ENCODE measurements at regions not wholly inside any gene's neighbourhood (a gene's known extent, or its start where the extent isn't known, plus 50 kb on each side); places are given as distances from the start of the nearest gene placed in this dataset.

- peaks cover 0 to 7% (median 3%) of the 10 kb centered on the region in 4 experiments for H3K27me3 ChIP-seq (replicated peaks in 1 of 4; ENCODE audit: control extremely low read depth in 1 of 4, control insufficient read depth in 3 of 4, insufficient read depth in 4 of 4, low read length in 3 of 4)
- ChIA-PET POLR2A (no interaction called here), CTCF (no interaction called here)
- no peak for TF ChIP-seq EZH2 (IDR thresholded peaks at IDR 0.05; ENCODE audit: borderline replicate concordance, insufficient read depth, low read depth, low read length, poor library complexity, severe bottlenecking)
- TF ChIP-seq CTCF (IDR thresholded peaks at IDR 0.05) = no peak
- Mint-ChIP-seq H3K9me3 (ENCODE audit: insufficient read depth) (no peaks in the 10 kb centered on the region), H3K4me1 (no peaks in the 10 kb centered on the region), H3K4me3 (no peak overlapping the region), H3K27ac (no peak overlapping the region), H3K27me3 (peaks cover 28% of the 10 kb centered on the region)
- DNase-seq (no peak), ATAC-seq (ENCODE audit: low read depth) (no peak)
- no peaks in the 10 kb centered on the region for H4K20me1 ChIP-seq (ENCODE audit: control insufficient read depth, insufficient read depth, low read length, poor library complexity, severe bottlenecking)
- no peak overlapping the region for H3K27ac ChIP-seq (ENCODE audit: low read length in 2 of 2)
- WGBS (ENCODE audit: insufficient coverage) = 80% methylated on average over 1 of the region's 2 CpGs
- H3K79me2 ChIP-seq (ENCODE audit: control insufficient read depth, insufficient read depth, low read length) = no peaks in the 10 kb centered on the region
- intact Hi-C loops (cut with micrococcal nuclease) = no loop called here
- no peaks in the 10 kb centered on the region for H3K36me3 ChIP-seq (replicated peaks in 1 of 2; ENCODE audit: control extremely low read depth in 1 of 2, control insufficient read depth in 1 of 2, extremely low read depth in 1 of 2, insufficient read depth in 2 of 2, low read length in 1 of 2)
- H3K4me3 ChIP-seq (ENCODE audit: control extremely low read depth in 1 of 5, extremely low read depth in 1 of 5, insufficient read depth in 1 of 5, low read depth in 2 of 5, low read length in 4 of 5) = no peak overlapping the region
- no peak overlapping the region for H3K4me2 ChIP-seq (replicated peaks; ENCODE audit: low read depth, low read length, poor library complexity, severe bottlenecking)
- no peaks in the 10 kb centered on the region for H3K4me1 ChIP-seq (ENCODE audit: control insufficient read depth in 2 of 2, insufficient read depth in 2 of 2, low read length in 2 of 2)
- H3K9ac ChIP-seq (ENCODE audit: low read length) = no peak overlapping the region
- H3K9me3 ChIP-seq (ENCODE audit: control extremely low read depth in 1 of 3, control insufficient read depth in 2 of 3, insufficient read depth in 1 of 3, low read length in 2 of 3) = no peaks in the 10 kb centered on the region
- H2AFZ ChIP-seq (ENCODE audit: insufficient read depth, low read depth, low read length, poor library complexity, severe bottlenecking) = no peak overlapping the region
These were observed 143.6 kb upstream of the PFN2 start for GRCh38 chr3:150114273-150114672.

GRCh38 chr3:150110097-150110496, 139.4 kb upstream of the PFN2 start:
- no peaks in the 10 kb centered on the region for H4K20me1 ChIP-seq (ENCODE audit: control insufficient read depth, insufficient read depth, low read length, poor library complexity, severe bottlenecking)
- CTCF ChIA-PET = no interaction called here
- TF ChIP-seq EZH2 (IDR thresholded peaks at IDR 0.05; ENCODE audit: borderline replicate concordance, insufficient read depth, low read depth, low read length, poor library complexity, severe bottlenecking) (no peak), CTCF (IDR thresholded peaks at IDR 0.05) (no peak)
- ATAC-seq (ENCODE audit: low read depth) (no peak), DNase-seq (no peak)
- WGBS (ENCODE audit: insufficient coverage) = no CpG with 5 or more reads among the region's 5 CpGs
- H3K4me1 ChIP-seq (ENCODE audit: control insufficient read depth in 2 of 2, insufficient read depth in 2 of 2, low read length in 2 of 2) = no peaks in the 10 kb centered on the region
- no peak overlapping the region for H3K4me3 ChIP-seq (ENCODE audit: control extremely low read depth in 1 of 5, extremely low read depth in 1 of 5, insufficient read depth in 1 of 5, low read depth in 2 of 5, low read length in 4 of 5)
- intact Hi-C loops (cut with micrococcal nuclease) = no loop called here
- H3K9me3 ChIP-seq (ENCODE audit: control extremely low read depth in 1 of 3, control insufficient read depth in 2 of 3, insufficient read depth in 1 of 3, low read length in 2 of 3) = no peaks in the 10 kb centered on the region
- no peak overlapping the region for H3K4me3 Mint-ChIP-seq
- no peak overlapping the region for H3K27ac ChIP-seq (ENCODE audit: low read length in 2 of 2)
- H3K36me3 ChIP-seq (replicated peaks in 1 of 2; ENCODE audit: control extremely low read depth in 1 of 2, control insufficient read depth in 1 of 2, extremely low read depth in 1 of 2, insufficient read depth in 2 of 2, low read length in 1 of 2) = no peaks in the 10 kb centered on the region
- no peak overlapping the region for H3K27ac Mint-ChIP-seq
- no peaks in the 10 kb centered on the region for H3K9me3 Mint-ChIP-seq (ENCODE audit: insufficient read depth)
- H2AFZ ChIP-seq (ENCODE audit: insufficient read depth, low read depth, low read length, poor library complexity, severe bottlenecking) = no peak overlapping the region
- POLR2A ChIA-PET = no interaction called here
- H3K27me3 ChIP-seq (replicated peaks in 1 of 4; ENCODE audit: control extremely low read depth in 1 of 4, control insufficient read depth in 3 of 4, insufficient read depth in 4 of 4, low read length in 3 of 4) = peaks cover 0 to 7% (median 0%) of the 10 kb centered on the region in 4 experiments
- H3K9ac ChIP-seq (ENCODE audit: low read length) = no peak overlapping the region
- no peak overlapping the region for H3K4me2 ChIP-seq (replicated peaks; ENCODE audit: low read depth, low read length, poor library complexity, severe bottlenecking)
- H3K27me3 Mint-ChIP-seq = peaks cover 14% of the 10 kb centered on the region
- no peaks in the 10 kb centered on the region for H3K79me2 ChIP-seq (ENCODE audit: control insufficient read depth, insufficient read depth, low read length)
- H3K4me1 Mint-ChIP-seq = no peaks in the 10 kb centered on the region
